Omental fat pad (tissue), 3 donors: ENCODE measurements at regions not wholly inside any gene's neighbourhood (a gene's known extent, or its start where the extent isn't known, plus 50 kb on each side); places are given as distances from the start of the nearest gene placed in this dataset.
"Not testable (repeated sequence)": the region's sequence is repeated elsewhere in the genome, so short reads cannot be mapped to it uniquely, and the experiment has no call there.

Source experiments
- ATAC-seq: fragments of 150-250 bp; one replicate; pipeline ENCODE4 v1.9.1; 2016; ENCODE audit warnings: mild to moderate bottlenecking, moderate library complexity; ENCODE audit not compliant: low FRiP score
- DNase-seq: peaks from one replicate; pipeline ENCODE4 v3.0.0-alpha.2; 2019; ENCODE audit warnings: low spot score
- TF ChIP-seq, protein P1 (sequence below), 3 donors: fragments of 450-650 bp; IDR thresholded peaks; one replicate each; pipeline ENCODE4 v1.5.1; 2016 to 2017; ENCODE audit warnings: antibody characterized with exemption in 3 of 3, mild to moderate bottlenecking in 3 of 3, moderate library complexity in 2 of 3

- no peak for DNase-seq
- TF ChIP-seq, protein P1, sequence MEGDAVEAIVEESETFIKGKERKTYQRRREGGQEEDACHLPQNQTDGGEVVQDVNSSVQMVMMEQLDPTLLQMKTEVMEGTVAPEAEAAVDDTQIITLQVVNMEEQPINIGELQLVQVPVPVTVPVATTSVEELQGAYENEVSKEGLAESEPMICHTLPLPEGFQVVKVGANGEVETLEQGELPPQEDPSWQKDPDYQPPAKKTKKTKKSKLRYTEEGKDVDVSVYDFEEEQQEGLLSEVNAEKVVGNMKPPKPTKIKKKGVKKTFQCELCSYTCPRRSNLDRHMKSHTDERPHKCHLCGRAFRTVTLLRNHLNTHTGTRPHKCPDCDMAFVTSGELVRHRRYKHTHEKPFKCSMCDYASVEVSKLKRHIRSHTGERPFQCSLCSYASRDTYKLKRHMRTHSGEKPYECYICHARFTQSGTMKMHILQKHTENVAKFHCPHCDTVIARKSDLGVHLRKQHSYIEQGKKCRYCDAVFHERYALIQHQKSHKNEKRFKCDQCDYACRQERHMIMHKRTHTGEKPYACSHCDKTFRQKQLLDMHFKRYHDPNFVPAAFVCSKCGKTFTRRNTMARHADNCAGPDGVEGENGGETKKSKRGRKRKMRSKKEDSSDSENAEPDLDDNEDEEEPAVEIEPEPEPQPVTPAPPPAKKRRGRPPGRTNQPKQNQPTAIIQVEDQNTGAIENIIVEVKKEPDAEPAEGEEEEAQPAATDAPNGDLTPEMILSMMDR (IDR thresholded peaks at IDR 0.05), result no peak
- ATAC-seq, result no peak
These were observed 971.7 kb upstream of the COX7C start for GRCh38 chr5:85646036-85646435.

GRCh38 chr5:85646641-85647040, 971.1 kb upstream of the COX7C start:
- ATAC-seq, result no peak

GRCh38 chr5:85647349-85648127, 970.2 kb upstream of the COX7C start:
- no peak for ATAC-seq
- TF ChIP-seq, protein P1 (IDR thresholded peaks at IDR 0.05), result no peak
- DNase-seq, result no peak

More at GRCh38 chr5:85646641-85647040, 971.1 kb upstream of the COX7C start:
- TF ChIP-seq, protein P1 (IDR thresholded peaks at IDR 0.05), result no peak
- DNase-seq, result no peak

DNA sequence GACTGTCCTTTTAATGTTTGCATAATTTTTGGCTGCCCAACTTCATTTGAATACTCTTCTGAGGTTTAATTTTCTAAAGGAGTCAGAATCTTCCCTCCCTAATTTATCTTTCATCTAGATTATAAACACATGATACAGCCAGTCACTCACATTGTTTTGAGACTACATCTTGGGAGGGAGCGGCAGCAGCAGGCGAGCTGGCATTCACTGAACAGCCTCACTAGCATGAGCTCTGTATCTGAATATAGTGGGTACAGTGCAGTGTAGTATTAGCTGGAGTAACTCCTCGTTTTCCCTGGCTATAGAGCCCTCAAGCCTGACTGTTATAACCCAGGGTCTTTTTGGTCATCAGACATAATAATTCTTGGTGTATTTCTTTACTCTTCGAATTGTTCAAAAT, 969.2 kb upstream of the COX7C start:
- TF ChIP-seq, protein P1 (IDR thresholded peaks at IDR 0.05), result no peak
- DNase-seq (no peak), ATAC-seq (no peak)

GRCh38 chr5:85651731-85652130, 966.0 kb upstream of the COX7C start:
- no peak for ATAC-seq

GRCh38 chr5:85654144-85654543, 963.6 kb upstream of the COX7C start:
- not testable (repeated sequence) for DNase-seq, ATAC-seq

More at GRCh38 chr5:85651731-85652130, 966.0 kb upstream of the COX7C start:
- TF ChIP-seq, protein P1 (IDR thresholded peaks at IDR 0.05), result no peak
- DNase-seq, result no peak

GRCh38 chr5:85656050-85656449, 961.7 kb upstream of the COX7C start:
- DNase-seq (no peak), ATAC-seq (no peak)
- TF ChIP-seq, protein P1 (IDR thresholded peaks at IDR 0.05), result no peak

DNA sequence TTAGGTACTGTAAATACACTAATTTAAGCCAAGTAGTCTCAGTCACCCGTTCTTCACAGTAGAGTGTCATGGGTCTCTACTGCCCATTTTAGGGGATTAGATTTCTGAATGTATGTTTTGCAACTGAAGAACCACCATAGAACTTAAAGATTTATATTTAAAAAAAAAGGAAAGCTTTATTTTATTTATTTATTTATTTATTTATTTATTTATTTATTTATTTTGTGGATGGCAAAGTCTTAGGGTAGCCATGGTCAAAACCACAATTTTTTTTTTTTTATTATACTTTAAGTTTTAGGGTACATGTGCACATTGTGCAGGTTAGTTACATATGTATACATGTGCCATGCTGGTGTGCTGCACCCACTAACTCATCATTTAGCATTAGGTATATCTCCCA, 960.4 kb upstream of the COX7C start:
- DNase-seq, result not testable (repeated sequence)

DNA sequence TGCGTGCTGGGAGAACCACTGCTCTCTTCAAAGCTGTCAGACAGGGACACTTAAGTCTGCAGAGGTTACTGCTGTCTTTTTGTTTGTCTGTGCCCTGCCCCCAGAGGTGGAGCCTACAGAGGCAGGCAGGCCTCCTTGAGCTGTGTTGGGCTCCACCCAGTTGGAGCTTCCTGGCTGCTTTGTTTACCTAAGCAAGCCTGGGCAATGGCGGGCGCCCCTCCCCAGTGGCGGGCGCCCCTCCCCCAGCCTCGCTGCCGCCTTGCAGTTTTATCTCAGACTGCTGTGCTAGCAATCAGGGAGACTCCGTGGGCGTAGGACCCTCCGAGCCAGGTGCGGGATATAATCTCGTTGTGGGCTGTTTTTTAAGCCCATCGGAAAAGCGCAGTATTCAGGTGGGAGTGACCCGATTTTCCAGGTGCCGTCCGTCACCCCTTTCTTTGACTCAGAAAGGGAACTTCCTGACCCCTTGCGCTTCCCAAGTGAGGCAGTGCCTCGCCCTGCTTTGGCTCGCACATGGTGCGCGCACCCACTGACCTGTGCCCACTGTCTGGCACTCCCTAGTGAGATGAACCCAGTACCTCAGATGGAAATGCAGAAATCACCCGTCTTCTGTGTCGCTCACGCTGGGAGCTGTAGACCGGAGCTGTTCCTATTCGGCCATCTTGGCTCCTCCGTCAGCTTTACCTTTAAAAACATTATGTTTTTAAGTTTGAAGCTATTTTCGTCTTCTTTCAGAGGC, 954.6 kb upstream of the COX7C start:
- not testable (repeated sequence) for DNase-seq, ATAC-seq

More for the DNA sequence above, 960.4 kb upstream of the COX7C start:
- not testable (repeated sequence) for ATAC-seq
